Aorta (tissue), 5 donors: ENCODE measurements at regions not wholly inside any gene's neighbourhood (a gene's known extent, or its start where the extent isn't known, plus 50 kb on each side); places are given as distances from the start of the nearest gene placed in this dataset.
"Not testable (repeated sequence)": the region's sequence is repeated elsewhere in the genome, so short reads cannot be mapped to it uniquely, and the experiment has no call there.

ENCODE experiments used
- ATAC-seq: fragments of 200-7000 bp; cut with Tn5 transposase; one replicate; pipeline ENCODE4 v1.9.1; 2022; ENCODE audit warnings: moderate library complexity; ENCODE audit not compliant: low FRiP score
- DNase-seq, 2 donors: peaks; one replicate each; pipeline ENCODE4 v3.0.0-alpha.2; 2020
- H3K27ac ChIP-seq, 2 donors: one replicate each; pipeline ENCODE4 v1.5.1; 2013; ENCODE audit warnings: low read length in 2 of 2, mild to moderate bottlenecking in 2 of 2, moderate library complexity in 2 of 2, control low read depth in 1 of 2, inconsistent platforms in 1 of 2, low read depth in 1 of 2
- H3K27me3 ChIP-seq, 2 donors: one replicate each; pipeline ENCODE4 v1.6.1; 2013; ENCODE audit warnings: control low read depth in 1 of 2, low read length in 1 of 2, mild to moderate bottlenecking in 1 of 2, moderate library complexity in 1 of 2; ENCODE audit not compliant: insufficient read depth in 2 of 2, control insufficient read depth in 1 of 2
- H3K36me3 ChIP-seq, 2 donors: one replicate each; pipeline ENCODE4 v1.6.1; 2013; ENCODE audit warnings: control low read depth in 1 of 2, low read length in 1 of 2, mild to moderate bottlenecking in 1 of 2; ENCODE audit not compliant: insufficient read depth in 2 of 2, control insufficient read depth in 1 of 2
- H3K4me1 ChIP-seq, 2 donors: one replicate each; pipeline ENCODE4 v1.6.1; 2013; ENCODE audit warnings: low read length in 2 of 2, control low read depth in 1 of 2, mild to moderate bottlenecking in 1 of 2, moderate library complexity in 1 of 2; ENCODE audit not compliant: insufficient read depth in 2 of 2, control insufficient read depth in 1 of 2
- H3K4me3 ChIP-seq, 2 donors: one replicate each; pipeline ENCODE4 v1.5.1; 2013; ENCODE audit warnings: low read length in 2 of 2, control low read depth in 1 of 2, mild to moderate bottlenecking in 1 of 2
- H3K9me3 ChIP-seq: one replicate; pipeline ENCODE4 v1.6.1; 2013; ENCODE audit warnings: mild to moderate bottlenecking, low read length; ENCODE audit not compliant: control insufficient read depth
- WGBS, 2 donors: extraction: QIAGEN DNeasy Blood & Tissue Kit; methylation state at CpG; one replicate each; pipeline ENCODE4 v1.1.7; 2013; 5-methylcytosine and 5-hydroxymethylcytosine counted together
- intact Hi-C, 2 donors: fragments of 100-400 bp; cut with DNase I; formaldehyde crosslinking; loops; one replicate each; pipeline versions ENCODE4 v1.14.2 to v1.15.0; 2022
- donor health status: healthy with polysubstance abuse.
- donor health status: Bipolar disorder and iron deficiency.
- donor health status: DM: no; HTN: no; CAD: no.
- donor health status: DM: no; HTN: no; CAD: no.
- donor health status: DM: yes; HTN: yes; CAD: no.

DNA sequence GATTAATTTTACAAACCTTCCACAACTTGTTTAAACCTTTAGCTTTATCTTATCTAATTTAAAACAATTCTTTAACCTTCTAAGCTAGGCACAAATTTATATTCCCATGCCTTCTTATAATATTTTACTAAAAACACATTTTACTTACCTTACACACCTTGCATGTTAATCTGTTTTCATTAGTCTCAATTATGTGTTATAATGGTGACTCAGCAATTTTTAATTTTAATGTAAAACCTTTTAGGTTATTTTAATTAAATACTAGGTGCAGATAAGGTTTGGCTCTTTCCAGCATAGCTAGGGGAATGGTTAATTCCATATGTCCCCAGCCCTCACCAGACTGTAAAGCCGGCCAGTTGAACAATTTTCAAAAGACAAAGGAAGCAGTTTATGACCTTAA lies 264.6 kb upstream of the SGO1 start:
- WGBS, 2 donors = 69 to 77% methylated on average over 1 of the region's 1 CpG
- no peaks in the 10 kb centered on the region for H3K36me3 ChIP-seq
- H3K4me3 ChIP-seq = no peak overlapping the region
- no peaks in the 10 kb centered on the region for H3K9me3 ChIP-seq
- H3K27ac ChIP-seq = no peak overlapping the region
- intact Hi-C loops = no loop called here
- no peaks in the 10 kb centered on the region for H3K27me3 ChIP-seq
- DNase-seq (no peak), ATAC-seq (no peak)
- H3K4me1 ChIP-seq = no peaks in the 10 kb centered on the region

DNA sequence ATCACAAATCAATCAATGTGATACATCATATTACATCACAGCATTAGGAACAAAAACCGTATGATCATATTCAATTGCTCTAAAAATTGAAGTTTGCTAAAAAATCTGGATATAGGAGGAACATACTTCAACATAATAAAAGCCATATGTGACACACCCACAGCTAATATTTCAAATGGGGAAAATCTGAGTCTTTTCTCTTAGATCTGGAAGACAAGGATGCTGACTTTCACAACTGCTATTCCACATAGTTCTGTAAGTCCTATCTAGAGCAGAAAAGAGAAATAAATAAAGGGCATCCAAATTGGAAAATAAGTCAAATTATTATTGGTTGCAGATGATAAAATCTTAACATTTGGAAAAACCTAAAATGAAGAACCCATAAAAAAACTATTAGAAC lies 256.8 kb upstream of the SGO1 start:
- ATAC-seq (no peak), DNase-seq (no peak)
- WGBS, 2 donors = 71 to 84% methylated on average over 1 of the region's 1 CpG
- peaks cover 3% of the 10 kb centered on the region for H3K9me3 ChIP-seq
- H3K27me3 ChIP-seq = no peaks in the 10 kb centered on the region
- H3K27ac ChIP-seq = no peak overlapping the region
- no peaks in the 10 kb centered on the region for H3K36me3 ChIP-seq
- intact Hi-C loops = no loop called here
- H3K4me3 ChIP-seq = no peak overlapping the region
- no peaks in the 10 kb centered on the region for H3K4me1 ChIP-seq

DNA sequence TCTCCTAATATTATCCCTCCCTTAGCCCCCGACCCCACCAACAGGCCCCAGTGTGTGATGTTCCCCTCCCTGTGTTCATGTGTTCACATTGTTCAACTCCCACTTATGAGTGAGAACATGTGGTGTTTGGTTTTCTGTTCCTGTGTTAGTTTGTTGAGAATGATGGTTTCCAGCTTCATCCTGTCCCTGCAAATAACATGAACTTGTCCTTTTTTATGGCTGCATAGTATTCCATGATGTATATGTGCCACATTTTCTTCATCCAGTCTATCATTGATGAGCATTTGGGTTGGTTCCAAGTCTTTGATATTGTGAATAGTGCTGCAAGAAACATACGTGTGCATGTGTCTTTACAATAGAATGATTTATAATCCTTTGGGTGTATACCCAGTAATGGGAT lies 241.3 kb upstream of the SGO1 start:
- H3K4me3 ChIP-seq, ATAC-seq, H3K27ac ChIP-seq, H3K36me3 ChIP-seq, intact Hi-C loops, DNase-seq, H3K9me3 ChIP-seq, H3K4me1 ChIP-seq, H3K27me3 ChIP-seq: not testable (repeated sequence)
- WGBS, 2 donors = 73 to 76% methylated on average over 2 of the region's 2 CpGs

DNA sequence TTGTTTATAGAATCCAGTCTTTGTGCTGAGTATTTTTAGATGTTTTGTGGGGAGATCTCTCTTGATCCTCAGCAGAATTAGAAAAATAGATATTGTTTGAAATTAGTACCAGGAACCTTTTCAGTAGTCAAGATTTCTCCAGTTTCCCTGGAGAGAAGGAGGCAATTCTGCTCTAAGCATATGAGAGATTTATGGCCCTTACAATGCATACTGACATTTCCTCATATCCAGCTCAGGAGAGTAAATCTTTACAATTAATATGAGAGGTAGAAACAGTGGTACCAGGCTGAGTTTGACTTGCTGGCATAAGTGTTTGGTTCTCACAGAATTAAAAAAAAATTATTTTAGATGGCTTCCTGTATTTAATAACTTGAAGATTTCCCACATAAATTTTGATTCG lies 239.1 kb upstream of the SGO1 start:
- WGBS, 2 donors = 79 to 84% methylated on average over 1 of the region's 1 CpG
- no peak overlapping the region for H3K4me3 ChIP-seq
- no peaks in the 10 kb centered on the region for H3K9me3 ChIP-seq
- DNase-seq (no peak), ATAC-seq (no peak)
- no peaks in the 10 kb centered on the region for H3K27me3 ChIP-seq
- H3K27ac ChIP-seq = no peak overlapping the region
- no peaks in the 10 kb centered on the region for H3K4me1 ChIP-seq
- intact Hi-C loops = no loop called here
- no peaks in the 10 kb centered on the region for H3K36me3 ChIP-seq

DNA sequence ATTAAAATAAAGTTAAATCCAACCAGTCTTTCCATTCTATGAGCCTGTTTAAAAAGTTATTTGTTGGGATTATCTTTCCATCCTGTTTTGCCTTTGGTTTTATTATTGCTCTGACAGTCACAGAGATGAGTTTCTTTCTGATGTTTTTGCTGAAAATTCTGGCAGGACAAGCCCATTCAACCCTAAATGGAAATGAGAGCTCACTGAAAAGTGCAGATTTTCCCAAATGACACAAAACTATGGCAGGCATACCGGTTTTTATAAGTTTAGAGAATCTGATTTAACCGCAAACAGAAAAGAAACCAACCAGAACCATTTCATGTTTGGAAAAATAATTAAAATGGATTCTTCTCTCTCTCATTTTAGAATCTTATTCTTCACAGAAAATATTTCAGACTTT lies 238.1 kb upstream of the SGO1 start:
- Histone ChIP-seq H3K27ac (no peak overlapping the region), H3K36me3 (no peaks in the 10 kb centered on the region), H3K4me1 (no peaks in the 10 kb centered on the region), H3K4me3 (no peak overlapping the region), H3K9me3 (no peaks in the 10 kb centered on the region), H3K27me3 (no peaks in the 10 kb centered on the region)
- intact Hi-C loops = no loop called here
- DNase-seq = no peak
- no peak for ATAC-seq
- 46 to 62% methylated on average over 2 of the region's 2 CpGs for WGBS, 2 donors

DNA sequence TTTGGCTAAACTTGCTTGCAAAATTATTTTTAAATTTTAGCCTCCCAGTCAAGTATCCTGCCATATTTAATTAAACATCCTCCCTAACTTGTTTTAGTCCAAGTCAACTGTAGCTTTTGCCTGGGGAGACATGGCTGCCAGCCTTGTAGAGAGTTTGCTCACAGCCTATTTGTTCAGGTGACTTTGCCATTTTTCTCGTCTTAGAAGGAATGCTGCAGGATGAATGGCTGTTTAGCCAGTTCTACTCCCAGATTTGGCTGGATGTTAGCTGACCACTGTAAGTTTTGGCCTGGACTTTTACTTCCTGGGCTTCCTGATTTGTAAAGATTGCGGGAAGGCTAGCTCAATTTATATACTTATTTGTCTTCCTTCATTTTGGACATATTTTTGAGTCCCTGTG lies 236.4 kb upstream of the SGO1 start:
- Histone ChIP-seq H3K4me1 (no peaks in the 10 kb centered on the region), H3K9me3 (no peaks in the 10 kb centered on the region), H3K27me3 (no peaks in the 10 kb centered on the region), H3K4me3 (no peak overlapping the region), H3K27ac (no peak overlapping the region), H3K36me3 (no peaks in the 10 kb centered on the region)
- ATAC-seq = no peak
- intact Hi-C loops = no loop called here
- 29 to 40% methylated on average over 2 of the region's 2 CpGs for WGBS, 2 donors
- DNase-seq = no peak

DNA sequence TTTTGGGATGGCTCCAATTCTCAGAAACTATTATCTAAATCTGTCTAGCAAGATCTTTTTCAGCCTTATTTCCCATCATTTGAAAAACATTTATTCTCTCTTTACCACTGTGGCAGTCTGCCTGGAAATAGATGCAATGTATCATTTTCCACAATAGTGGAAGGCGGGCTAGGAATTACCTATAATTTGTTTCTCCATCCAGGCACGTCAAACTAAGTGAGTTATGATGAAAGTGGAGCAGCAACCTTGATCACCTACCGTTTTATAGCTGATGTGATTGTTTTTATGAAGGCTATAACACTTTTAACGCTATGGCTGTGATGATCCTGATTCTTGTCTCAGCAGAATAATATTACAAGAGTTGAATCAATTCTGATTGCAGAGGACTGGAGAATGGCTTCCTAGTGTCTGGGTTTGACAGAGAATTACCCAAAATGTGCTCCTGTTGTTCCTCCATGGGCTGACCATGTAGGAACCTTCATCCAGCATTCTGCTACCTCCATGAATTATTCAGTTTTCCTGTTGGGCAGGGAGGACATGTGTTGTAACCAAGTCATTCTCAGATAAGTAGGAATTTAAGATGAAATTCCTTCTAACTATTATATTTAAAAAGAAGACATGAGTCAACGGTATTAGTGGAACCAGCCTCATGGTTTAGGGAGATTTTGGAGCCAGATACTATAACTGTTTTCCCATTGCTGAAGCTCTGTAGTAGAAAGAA lies 231.5 kb upstream of the SGO1 start:
- no peak overlapping the region for H3K27ac ChIP-seq
- H3K4me3 ChIP-seq = no peak overlapping the region
- H3K4me1 ChIP-seq = no peaks in the 10 kb centered on the region
- no peak for DNase-seq
- H3K36me3 ChIP-seq = no peaks in the 10 kb centered on the region
- H3K9me3 ChIP-seq = no peaks in the 10 kb centered on the region
- no peak for ATAC-seq
- intact Hi-C loops = no loop called here
- H3K27me3 ChIP-seq = no peaks in the 10 kb centered on the region
- 85% methylated on average over 5 of the region's 5 CpGs for WGBS, 2 donors

DNA sequence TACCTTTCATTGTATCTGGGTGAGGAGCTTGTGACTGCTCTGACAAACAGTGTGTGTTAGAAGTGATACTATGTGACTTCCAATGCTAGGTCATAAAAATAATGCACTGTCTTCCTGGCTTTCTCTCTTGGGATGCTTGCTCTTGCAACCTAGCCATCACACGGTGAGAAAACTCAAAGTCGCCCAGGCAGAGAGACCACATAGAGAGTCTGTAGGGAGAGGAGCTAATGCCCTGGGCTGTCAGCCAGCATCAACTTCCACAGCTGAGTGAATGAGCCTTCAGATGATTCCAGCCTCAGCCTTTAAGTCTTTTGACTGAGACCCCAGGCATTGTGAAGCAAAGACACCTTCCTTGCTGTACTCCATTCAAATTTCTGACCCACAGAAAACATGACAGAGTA lies 220.6 kb upstream of the SGO1 start:
- intact Hi-C loops = no loop called here
- Histone ChIP-seq H3K4me3 (no peak overlapping the region), H3K36me3 (no peaks in the 10 kb centered on the region), H3K27me3 (no peaks in the 10 kb centered on the region), H3K9me3 (peaks cover 3% of the 10 kb centered on the region), H3K4me1 (no peaks in the 10 kb centered on the region), H3K27ac (no peak overlapping the region)
- ATAC-seq = no peak
- DNase-seq = no peak
- 30% methylated on average over 2 of the region's 2 CpGs for WGBS, 2 donors

DNA sequence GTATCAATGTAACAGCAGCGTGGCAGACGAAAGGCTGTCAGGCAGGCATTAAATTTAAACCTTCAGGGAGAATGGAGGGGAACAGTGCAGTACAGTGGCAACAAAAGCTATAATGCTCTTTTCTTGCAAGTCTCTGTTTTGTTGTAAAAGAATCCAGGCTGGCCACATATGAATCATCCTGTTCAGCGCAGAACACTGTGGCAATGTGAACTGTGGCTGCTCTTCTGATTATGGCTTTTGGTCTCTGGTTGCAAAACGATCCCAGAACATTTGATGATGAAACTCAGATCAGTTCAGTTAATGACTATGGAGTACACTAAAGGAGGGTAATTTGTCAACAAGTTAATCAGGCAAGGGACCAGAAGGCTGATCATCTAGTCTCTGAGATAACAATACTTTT lies 219.7 kb upstream of the SGO1 start:
- no peaks in the 10 kb centered on the region for H3K36me3 ChIP-seq
- H3K9me3 ChIP-seq = peaks cover 3% of the 10 kb centered on the region
- no peak overlapping the region for H3K4me3 ChIP-seq
- DNase-seq = no peak
- intact Hi-C loops = no loop called here
- no peak for ATAC-seq
- no peak overlapping the region for H3K27ac ChIP-seq
- no peaks in the 10 kb centered on the region for H3K27me3 ChIP-seq
- no peaks in the 10 kb centered on the region for H3K4me1 ChIP-seq
- WGBS, 2 donors = 79 to 82% methylated on average over 4 of the region's 4 CpGs
